ENCODE measurements at regions not wholly inside any gene's neighbourhood (a gene's known extent, or its start where the extent isn't known, plus 50 kb on each side); places are given as distances from the start of the nearest gene placed in this dataset.
A peak's percentile ranks its signal among the peaks of the same experiment; 100 is the strongest.

DNA sequence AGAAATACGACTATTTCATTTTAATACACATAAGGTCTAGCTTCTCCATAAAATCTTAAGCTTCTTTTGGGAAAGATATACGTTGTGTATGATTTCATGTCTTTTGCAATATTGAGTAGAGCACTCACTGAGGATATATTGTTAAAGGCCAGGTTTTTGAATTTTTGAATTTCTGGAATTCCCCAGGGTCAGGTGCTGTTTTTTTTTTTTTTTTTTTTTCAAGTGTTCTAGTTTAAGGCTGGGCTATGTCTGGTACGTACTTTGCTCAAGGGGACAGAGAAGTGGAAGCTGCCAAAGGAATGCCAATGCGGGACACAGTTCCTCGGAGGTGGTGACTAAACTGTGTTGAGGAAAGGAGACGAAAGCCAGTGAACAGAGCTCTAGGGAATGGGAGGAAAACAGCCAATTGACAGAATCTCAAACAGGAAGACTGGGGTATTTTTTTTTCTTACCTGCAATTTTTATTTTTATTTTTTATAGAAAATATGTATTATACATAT is 510.5 kb upstream of the CBLB start:
- Histone ChIP-seq H2AFZ (ENCODE audit: low read length) (peak overlapping the region; percentile 6; the same call in 1 of the 2 replicates), H3K9me3 (ENCODE audit: low read length) (no peaks in the 10 kb centered on the region), H3K9me2 (ENCODE audit: low read depth, low read length) (no peaks in the 10 kb centered on the region), H3K4me3 (ENCODE audit: low read depth, low read length, poor library complexity, severe bottlenecking) (no peak overlapping the region), H3K27me3 (ENCODE audit: insufficient read depth, low read length) (no peaks in the 10 kb centered on the region), H3K36me3 (ENCODE audit: insufficient read depth, low read length) (no peaks in the 10 kb centered on the region), H3K9ac (ENCODE audit: low read length) (no peak overlapping the region), H4K20me1 (ENCODE audit: insufficient read depth, low read length) (no peaks in the 10 kb centered on the region), H3K4me1 (ENCODE audit: insufficient read depth, low read length, severe bottlenecking) (peaks cover 27% of the 10 kb centered on the region), H3K4me2 (ENCODE audit: low read length) (no peak overlapping the region), H3F3A (ENCODE audit: insufficient read depth, low read length) (no peaks in the 10 kb centered on the region), H3K27ac (ENCODE audit: low read depth, low read length, poor library complexity, severe bottlenecking) (no peak overlapping the region), H3K79me2 (ENCODE audit: insufficient read depth, low read length) (no peaks in the 10 kb centered on the region)
- TF ChIP-seq, protein P1, sequence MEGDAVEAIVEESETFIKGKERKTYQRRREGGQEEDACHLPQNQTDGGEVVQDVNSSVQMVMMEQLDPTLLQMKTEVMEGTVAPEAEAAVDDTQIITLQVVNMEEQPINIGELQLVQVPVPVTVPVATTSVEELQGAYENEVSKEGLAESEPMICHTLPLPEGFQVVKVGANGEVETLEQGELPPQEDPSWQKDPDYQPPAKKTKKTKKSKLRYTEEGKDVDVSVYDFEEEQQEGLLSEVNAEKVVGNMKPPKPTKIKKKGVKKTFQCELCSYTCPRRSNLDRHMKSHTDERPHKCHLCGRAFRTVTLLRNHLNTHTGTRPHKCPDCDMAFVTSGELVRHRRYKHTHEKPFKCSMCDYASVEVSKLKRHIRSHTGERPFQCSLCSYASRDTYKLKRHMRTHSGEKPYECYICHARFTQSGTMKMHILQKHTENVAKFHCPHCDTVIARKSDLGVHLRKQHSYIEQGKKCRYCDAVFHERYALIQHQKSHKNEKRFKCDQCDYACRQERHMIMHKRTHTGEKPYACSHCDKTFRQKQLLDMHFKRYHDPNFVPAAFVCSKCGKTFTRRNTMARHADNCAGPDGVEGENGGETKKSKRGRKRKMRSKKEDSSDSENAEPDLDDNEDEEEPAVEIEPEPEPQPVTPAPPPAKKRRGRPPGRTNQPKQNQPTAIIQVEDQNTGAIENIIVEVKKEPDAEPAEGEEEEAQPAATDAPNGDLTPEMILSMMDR (IDR thresholded peaks at IDR 0.05; ENCODE audit: low read length), result no peak

DNA sequence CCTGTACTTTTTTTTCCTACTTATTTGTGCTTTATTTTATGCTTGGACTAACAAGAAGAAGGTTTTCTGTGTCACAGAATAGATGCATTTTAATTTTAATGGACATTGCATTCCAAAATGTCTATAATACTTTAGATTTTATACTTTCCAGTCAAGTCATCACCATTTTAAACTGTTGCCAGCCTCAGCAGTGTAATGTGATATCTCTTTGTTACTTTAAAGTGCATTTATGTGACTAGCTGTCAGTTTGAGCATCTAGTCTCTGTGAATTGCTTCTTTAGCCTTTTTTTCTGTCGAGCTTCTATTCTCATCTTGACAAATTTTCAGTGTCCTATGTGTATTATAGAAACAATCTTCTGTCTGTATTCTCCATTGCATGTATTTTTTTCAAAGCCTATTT is 511.4 kb upstream of the CBLB start:
- no peaks in the 10 kb centered on the region for H3K79me2 ChIP-seq (ENCODE audit: insufficient read depth, low read length)
- no peak for TF ChIP-seq EZH2 (IDR thresholded peaks at IDR 0.05; ENCODE audit: borderline replicate concordance, low read length)
- TF ChIP-seq, protein P1 (IDR thresholded peaks at IDR 0.05; ENCODE audit: low read length), result no peak
- no peak overlapping the region for H3K4me3 ChIP-seq (ENCODE audit: low read depth, low read length, poor library complexity, severe bottlenecking)
- H3K27me3 ChIP-seq (ENCODE audit: insufficient read depth, low read length), result no peaks in the 10 kb centered on the region
- no peaks in the 10 kb centered on the region for H4K20me1 ChIP-seq (ENCODE audit: insufficient read depth, low read length)
- H3K4me2 ChIP-seq (ENCODE audit: low read length), result no peak overlapping the region
- no peaks in the 10 kb centered on the region for H3K36me3 ChIP-seq (ENCODE audit: insufficient read depth, low read length)
- H3K9ac ChIP-seq (ENCODE audit: low read length), result no peak overlapping the region
- H2AFZ ChIP-seq (ENCODE audit: low read length), result peak overlapping the region; percentile 78; the same call in 1 of the 2 replicates
- H3K27ac ChIP-seq (ENCODE audit: low read depth, low read length, poor library complexity, severe bottlenecking), result no peak overlapping the region
- H3K9me3 ChIP-seq (ENCODE audit: low read length), result no peaks in the 10 kb centered on the region
- peaks cover 28% of the 10 kb centered on the region for H3K4me1 ChIP-seq (ENCODE audit: insufficient read depth, low read length, severe bottlenecking)
- no peaks in the 10 kb centered on the region for H3K9me2 ChIP-seq (ENCODE audit: low read depth, low read length)
- no peaks in the 10 kb centered on the region for H3F3A ChIP-seq (ENCODE audit: insufficient read depth, low read length)

DNA sequence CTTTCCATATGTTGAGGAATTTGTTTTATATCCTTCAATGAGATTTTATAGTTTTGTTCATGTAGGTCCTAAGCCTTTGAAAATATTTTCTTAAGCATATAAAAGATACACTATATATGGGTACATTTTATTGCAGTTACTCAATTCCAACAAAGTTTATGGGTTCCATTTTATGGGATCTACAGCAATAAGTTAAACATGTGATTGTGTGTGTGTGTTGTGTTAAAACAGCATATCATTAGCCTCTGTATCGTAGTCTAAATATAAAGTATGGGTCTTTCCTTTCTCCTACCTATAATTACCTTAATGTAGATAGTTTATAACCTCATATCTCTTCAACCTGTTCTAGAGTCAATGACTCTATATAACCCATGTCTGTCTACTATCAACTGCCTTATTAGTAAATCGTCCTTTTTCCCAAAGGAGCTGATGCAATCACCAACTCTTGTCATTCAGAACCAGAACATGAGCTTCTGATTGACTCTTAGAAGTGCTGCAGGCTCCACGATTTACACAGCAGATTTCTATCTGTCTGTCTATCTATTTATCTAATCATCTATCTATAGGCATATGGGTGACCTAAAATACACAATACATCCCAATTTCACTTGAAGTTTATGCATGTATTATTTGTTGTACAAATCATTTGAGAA is 512.6 kb upstream of the CBLB start:
- Histone ChIP-seq H3K36me3 (ENCODE audit: insufficient read depth, low read length) (no peaks in the 10 kb centered on the region), H2AFZ (ENCODE audit: low read length) (no peak overlapping the region), H3K27ac (ENCODE audit: low read depth, low read length, poor library complexity, severe bottlenecking) (no peak overlapping the region)

More for the DNA sequence above, 512.6 kb upstream of the CBLB start:
- no peaks in the 10 kb centered on the region for H3K9me2 ChIP-seq (ENCODE audit: low read depth, low read length)
- H3K4me3 ChIP-seq (ENCODE audit: low read depth, low read length, poor library complexity, severe bottlenecking), result no peak overlapping the region
- no peaks in the 10 kb centered on the region for H3K27me3 ChIP-seq (ENCODE audit: insufficient read depth, low read length)
- no peak overlapping the region for H3K4me2 ChIP-seq (ENCODE audit: low read length)
- H3K79me2 ChIP-seq (ENCODE audit: insufficient read depth, low read length), result no peaks in the 10 kb centered on the region
- H3F3A ChIP-seq (ENCODE audit: insufficient read depth, low read length), result no peaks in the 10 kb centered on the region
- no peak for TF ChIP-seq EZH2 (IDR thresholded peaks at IDR 0.05; ENCODE audit: borderline replicate concordance, low read length)
- TF ChIP-seq, protein P1 (IDR thresholded peaks at IDR 0.05; ENCODE audit: low read length), result no peak
- H4K20me1 ChIP-seq (ENCODE audit: insufficient read depth, low read length), result no peaks in the 10 kb centered on the region
- H3K9me3 ChIP-seq (ENCODE audit: low read length), result no peaks in the 10 kb centered on the region
- no peak overlapping the region for H3K9ac ChIP-seq (ENCODE audit: low read length)
- peaks cover 40% of the 10 kb centered on the region for H3K4me1 ChIP-seq (ENCODE audit: insufficient read depth, low read length, severe bottlenecking)

All from OCI-LY1 (cell line).